Liver (tissue), 8 donors: ENCODE measurements at regions not wholly inside any gene's neighbourhood (a gene's known extent, or its start where the extent isn't known, plus 50 kb on each side); places are given as distances from the start of the nearest gene placed in this dataset.

Experiments
- DNase-seq: peaks from one replicate; pipeline ENCODE4 v3.0.0-alpha.2; 2017; ENCODE audit warnings: low spot score
- H3K27ac ChIP-seq, 2 donors: one replicate each; pipeline ENCODE4 v1.7.0; 2013; ENCODE audit warnings: inconsistent platforms in 2 of 2, low read length in 2 of 2, control low read depth in 1 of 2, low read depth in 1 of 2, mild to moderate bottlenecking in 1 of 2
- H3K27me3 ChIP-seq, 4 donors: one replicate each; pipeline versions ENCODE4 v1.6.1 to v1.7.0; 2013; ENCODE audit warnings: low read length in 3 of 4, inconsistent platforms in 1 of 4, mild to moderate bottlenecking in 1 of 4, moderate library complexity in 1 of 4; ENCODE audit not compliant: control insufficient read depth in 4 of 4, insufficient read depth in 4 of 4
- H3K36me3 ChIP-seq, 4 donors: one replicate each; pipeline versions ENCODE4 v1.6.1 to v1.7.0; 2013; ENCODE audit warnings: low read length in 3 of 4, mild to moderate bottlenecking in 3 of 4, low read depth in 1 of 4, moderate library complexity in 1 of 4; ENCODE audit not compliant: control insufficient read depth in 4 of 4, insufficient read depth in 3 of 4
- H3K4me1 ChIP-seq, 4 donors: one replicate each; pipeline versions ENCODE4 v1.6.1 to v1.7.0; 2013; ENCODE audit warnings: low read length in 3 of 4, mild to moderate bottlenecking in 3 of 4, moderate library complexity in 1 of 4; ENCODE audit not compliant: control insufficient read depth in 4 of 4, insufficient read depth in 4 of 4
- H3K4me3 ChIP-seq, 3 donors: one replicate each; pipeline versions ENCODE4 v1.6.1 to v1.7.0; 2013; ENCODE audit warnings: low read length in 3 of 3, control low read depth in 1 of 3, low read depth in 1 of 3, mild to moderate bottlenecking in 1 of 3
- H3K9ac ChIP-seq, 2 donors: one replicate each; pipeline ENCODE4 v1.7.0; 2013; ENCODE audit warnings: low read length in 2 of 2, mild to moderate bottlenecking in 2 of 2, moderate library complexity in 2 of 2, control low read depth in 1 of 2, low read depth in 1 of 2
- H3K9me3 ChIP-seq, 4 donors: one replicate each; pipeline versions ENCODE4 v1.6.1 to v1.7.0; 2013; ENCODE audit warnings: low read length in 3 of 4; ENCODE audit not compliant: control insufficient read depth in 4 of 4
- CTCF ChIP-seq: fragments of 150-350 bp; IDR thresholded peaks from 2 replicates; pipeline ENCODE4 v1.5.1; 2017; ENCODE audit warnings: improper control_type of control experiment, low read depth, low read length; ENCODE audit not compliant: missing input control
- FOXA1 ChIP-seq: IDR thresholded peaks from 2 replicates; pipeline ENCODE4 v1.6.1; 2016; ENCODE audit warnings: antibody characterized with exemption
- FOXA2 ChIP-seq: IDR thresholded peaks from 2 replicates; pipeline ENCODE4 v1.6.1; 2016; ENCODE audit warnings: antibody characterized with exemption
- GABPA ChIP-seq, 2 donors: IDR thresholded peaks in 1 of 2; conservative IDR thresholded peaks in 1 of 2; 2 replicates each; pipeline ENCODE4 v1.6.1; 2016; ENCODE audit warnings: antibody characterized with exemption in 2 of 2, mild to moderate bottlenecking in 1 of 2, moderate library complexity in 1 of 2
- HNF4A ChIP-seq, 2 donors: conservative IDR thresholded peaks; 2 replicates each; pipeline ENCODE4 v1.6.1; 2016; ENCODE audit warnings: antibody characterized with exemption in 2 of 2, mild to moderate bottlenecking in 2 of 2
- HNF4G ChIP-seq: IDR thresholded peaks from 2 replicates; pipeline ENCODE4 v1.6.1; 2016; ENCODE audit warnings: antibody characterized with exemption
- JUND ChIP-seq, 2 donors: IDR thresholded peaks; 2 replicates each; pipeline ENCODE4 v1.6.1; 2016; ENCODE audit warnings: antibody characterized with exemption in 2 of 2
- NR2F2 ChIP-seq: IDR thresholded peaks from 2 replicates; pipeline ENCODE4 v1.6.1; 2016; ENCODE audit warnings: antibody characterized with exemption
- SP1 ChIP-seq: IDR thresholded peaks from 2 replicates; pipeline ENCODE4 v1.6.1; 2018; ENCODE audit warnings: antibody characterized with exemption, mild to moderate bottlenecking
- TAF1 ChIP-seq: conservative IDR thresholded peaks from 2 replicates; pipeline ENCODE4 v1.6.1; 2016; ENCODE audit warnings: antibody characterized with exemption, mild to moderate bottlenecking
- YY1 ChIP-seq: IDR thresholded peaks from 2 replicates; pipeline ENCODE4 v1.6.1; 2016; ENCODE audit warnings: antibody characterized with exemption, mild to moderate bottlenecking
- WGBS: extraction: QIAGEN DNeasy Blood & Tissue Kit; methylation state at CpG from one replicate; pipeline ENCODE4 v1.1.7; 2013; 5-methylcytosine and 5-hydroxymethylcytosine counted together
- TF ChIP-seq, protein P1 (sequence below): IDR thresholded peaks from 2 replicates; pipeline ENCODE4 v1.6.1; 2016; ENCODE audit warnings: antibody characterized with exemption
- TF ChIP-seq, protein P2 (sequence below): IDR thresholded peaks from 2 replicates; pipeline ENCODE4 v1.6.1; 2016; ENCODE audit warnings: antibody characterized with exemption
- donor health status: healthy.
- donor health status: healthy.
- donor health status: healthy.
- donor health status: healthy.
- donor health status: healthy.

DNA sequence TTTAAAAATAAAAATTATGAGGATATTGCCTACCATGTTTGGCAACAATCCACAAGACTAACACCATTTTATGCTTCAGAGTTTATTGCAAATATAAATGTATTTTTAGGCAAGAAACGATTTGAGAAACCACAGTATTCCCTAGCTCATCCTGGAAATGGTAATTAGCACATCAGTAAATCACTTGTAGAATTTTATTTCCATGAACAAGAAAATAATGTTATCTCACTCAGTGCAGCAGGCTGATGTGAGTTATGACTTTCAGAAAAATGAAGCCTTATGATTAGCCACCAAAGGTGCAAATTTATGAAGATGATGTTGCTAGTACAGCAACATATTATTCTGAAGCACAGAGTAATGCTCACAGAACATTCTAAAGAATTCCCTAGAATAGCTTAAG, 127.7 kb upstream of the GJE1 start:
- no peaks in the 10 kb centered on the region for H3K9me3 ChIP-seq
- TF ChIP-seq HNF4A (conservative IDR thresholded peaks at IDR 0.05) (no peak), CTCF (no peak), GABPA (IDR thresholded peaks at IDR 0.05 in 1 of 2, conservative IDR thresholded peaks at IDR 0.05 in 1 of 2) (no peak), HNF4G (no peak), NR2F2 (no peak)
- TF ChIP-seq, protein P1, sequence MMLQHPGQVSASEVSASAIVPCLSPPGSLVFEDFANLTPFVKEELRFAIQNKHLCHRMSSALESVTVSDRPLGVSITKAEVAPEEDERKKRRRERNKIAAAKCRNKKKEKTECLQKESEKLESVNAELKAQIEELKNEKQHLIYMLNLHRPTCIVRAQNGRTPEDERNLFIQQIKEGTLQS: no peak
- WGBS: 47% methylated on average over 1 of the region's 1 CpG

GRCh38 chr6:142002825-142003405, 129.8 kb upstream of the GJE1 start:
- Histone ChIP-seq H3K36me3 (no peaks in the 10 kb centered on the region), H3K9me3 (no peaks in the 10 kb centered on the region), H3K4me3 (no peak overlapping the region), H3K9ac (no peak overlapping the region), H3K27me3 (no peaks in the 10 kb centered on the region), H3K27ac (no peak overlapping the region), H3K4me1 (no peaks in the 10 kb centered on the region)
- no peak for DNase-seq
- WGBS: 83% methylated on average over 9 of the region's 9 CpGs
- TF ChIP-seq, protein P2, sequence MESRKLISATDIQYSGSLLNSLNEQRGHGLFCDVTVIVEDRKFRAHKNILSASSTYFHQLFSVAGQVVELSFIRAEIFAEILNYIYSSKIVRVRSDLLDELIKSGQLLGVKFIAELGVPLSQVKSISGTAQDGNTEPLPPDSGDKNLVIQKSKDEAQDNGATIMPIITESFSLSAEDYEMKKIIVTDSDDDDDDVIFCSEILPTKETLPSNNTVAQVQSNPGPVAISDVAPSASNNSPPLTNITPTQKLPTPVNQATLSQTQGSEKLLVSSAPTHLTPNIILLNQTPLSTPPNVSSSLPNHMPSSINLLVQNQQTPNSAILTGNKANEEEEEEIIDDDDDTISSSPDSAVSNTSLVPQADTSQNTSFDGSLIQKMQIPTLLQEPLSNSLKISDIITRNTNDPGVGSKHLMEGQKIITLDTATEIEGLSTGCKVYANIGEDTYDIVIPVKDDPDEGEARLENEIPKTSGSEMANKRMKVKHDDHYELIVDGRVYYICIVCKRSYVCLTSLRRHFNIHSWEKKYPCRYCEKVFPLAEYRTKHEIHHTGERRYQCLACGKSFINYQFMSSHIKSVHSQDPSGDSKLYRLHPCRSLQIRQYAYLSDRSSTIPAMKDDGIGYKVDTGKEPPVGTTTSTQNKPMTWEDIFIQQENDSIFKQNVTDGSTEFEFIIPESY: no peak
- TF ChIP-seq FOXA2: no peak
- no peak for TF ChIP-seq CTCF
- TF ChIP-seq YY1: no peak
- no peak for TF ChIP-seq SP1
- no peak for TF ChIP-seq GABPA (IDR thresholded peaks at IDR 0.05 in 1 of 2, conservative IDR thresholded peaks at IDR 0.05 in 1 of 2)
- no peak for TF ChIP-seq JUND (IDR thresholded peaks at IDR 0.05)
- TF ChIP-seq FOXA1: no peak
- TF ChIP-seq TAF1: no peak

More for the DNA sequence above, 127.7 kb upstream of the GJE1 start:
- Histone ChIP-seq H3K27me3 (no peaks in the 10 kb centered on the region), H3K36me3 (no peaks in the 10 kb centered on the region), H3K9ac (no peak overlapping the region), H3K4me1 (no peaks in the 10 kb centered on the region), H3K4me3 (no peak overlapping the region), H3K27ac (no peak overlapping the region)
- DNase-seq: no peak
